ENCODE measurements at regions not wholly inside any gene's neighbourhood (a gene's known extent, or its start where the extent isn't known, plus 50 kb on each side); places are given as distances from the start of the nearest gene placed in this dataset.

GRCh38 chr11:93940395-93940794, 80.8 kb upstream of the HEPHL1 start:
- no peaks in the 10 kb centered on the region for H3K36me3 ChIP-seq
- intact Hi-C loops (cut with DNase I) = no loop called here
- 90 to 91% methylated on average over 2 of the region's 2 CpGs for WGBS, 2 donors
- ATAC-seq (no peak), DNase-seq (no peak), FAIRE-seq (no peak)
- no peaks in the 10 kb centered on the region for H3K9me3 ChIP-seq
- H3K27ac ChIP-seq = no peak overlapping the region
- no peaks in the 10 kb centered on the region for H3K27me3 ChIP-seq
- TF ChIP-seq, protein P1, sequence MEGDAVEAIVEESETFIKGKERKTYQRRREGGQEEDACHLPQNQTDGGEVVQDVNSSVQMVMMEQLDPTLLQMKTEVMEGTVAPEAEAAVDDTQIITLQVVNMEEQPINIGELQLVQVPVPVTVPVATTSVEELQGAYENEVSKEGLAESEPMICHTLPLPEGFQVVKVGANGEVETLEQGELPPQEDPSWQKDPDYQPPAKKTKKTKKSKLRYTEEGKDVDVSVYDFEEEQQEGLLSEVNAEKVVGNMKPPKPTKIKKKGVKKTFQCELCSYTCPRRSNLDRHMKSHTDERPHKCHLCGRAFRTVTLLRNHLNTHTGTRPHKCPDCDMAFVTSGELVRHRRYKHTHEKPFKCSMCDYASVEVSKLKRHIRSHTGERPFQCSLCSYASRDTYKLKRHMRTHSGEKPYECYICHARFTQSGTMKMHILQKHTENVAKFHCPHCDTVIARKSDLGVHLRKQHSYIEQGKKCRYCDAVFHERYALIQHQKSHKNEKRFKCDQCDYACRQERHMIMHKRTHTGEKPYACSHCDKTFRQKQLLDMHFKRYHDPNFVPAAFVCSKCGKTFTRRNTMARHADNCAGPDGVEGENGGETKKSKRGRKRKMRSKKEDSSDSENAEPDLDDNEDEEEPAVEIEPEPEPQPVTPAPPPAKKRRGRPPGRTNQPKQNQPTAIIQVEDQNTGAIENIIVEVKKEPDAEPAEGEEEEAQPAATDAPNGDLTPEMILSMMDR (IDR thresholded peaks at IDR 0.05) = no peak
- no peaks in the 10 kb centered on the region for H3K4me1 ChIP-seq
- H3K4me3 ChIP-seq = no peak overlapping the region

GRCh38 chr11:93942176-93942575, 79.0 kb upstream of the HEPHL1 start:
- Histone ChIP-seq H3K4me3 (no peak overlapping the region), H3K27ac (no peak overlapping the region), H3K4me1 (no peaks in the 10 kb centered on the region), H3K9me3 (no peaks in the 10 kb centered on the region), H3K27me3 (no peaks in the 10 kb centered on the region), H3K36me3 (no peaks in the 10 kb centered on the region)
- whole genome bisulfite sequencing, 2 donors = 29 to 41% methylated on average over 2 of the region's 2 CpGs
- FAIRE-seq = no peak
- intact Hi-C loops (cut with DNase I) = no loop called here
- no peak for DNase-seq
- no peak for ATAC-seq
- TF ChIP-seq, protein P1 (IDR thresholded peaks at IDR 0.05) = no peak

DNA sequence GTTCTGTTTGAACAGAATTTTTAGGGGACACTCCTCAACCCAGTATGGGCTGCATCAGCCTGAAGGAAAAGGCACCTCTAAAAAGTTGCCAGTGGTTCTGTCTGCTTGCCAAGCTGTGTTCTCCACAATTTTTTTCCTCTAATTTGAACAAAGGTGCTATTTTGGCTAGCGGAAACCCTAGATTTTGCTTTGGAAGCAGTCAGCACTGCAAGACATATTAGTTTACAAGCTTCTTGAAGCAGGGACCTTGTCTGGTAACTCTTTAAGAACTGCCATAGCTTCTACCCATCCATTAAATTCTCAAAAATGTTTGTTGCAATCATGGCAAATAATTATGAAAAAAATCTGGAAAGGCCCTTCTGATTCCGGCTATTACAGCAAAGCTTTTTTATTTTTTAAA, 75.6 kb upstream of the HEPHL1 start:
- DNase-seq (no peak), FAIRE-seq (no peak), ATAC-seq (no peak)
- TF ChIP-seq, protein P1 (IDR thresholded peaks at IDR 0.05) = no peak
- no peak overlapping the region for H3K27ac ChIP-seq
- intact Hi-C loops (cut with DNase I) = no loop called here
- H3K4me1 ChIP-seq = no peaks in the 10 kb centered on the region
- H3K9me3 ChIP-seq = no peaks in the 10 kb centered on the region
- 79 to 84% methylated on average over 2 of the region's 2 CpGs for whole genome bisulfite sequencing, 2 donors
- no peaks in the 10 kb centered on the region for H3K36me3 ChIP-seq
- no peak overlapping the region for H3K4me3 ChIP-seq
- H3K27me3 ChIP-seq = no peaks in the 10 kb centered on the region

DNA sequence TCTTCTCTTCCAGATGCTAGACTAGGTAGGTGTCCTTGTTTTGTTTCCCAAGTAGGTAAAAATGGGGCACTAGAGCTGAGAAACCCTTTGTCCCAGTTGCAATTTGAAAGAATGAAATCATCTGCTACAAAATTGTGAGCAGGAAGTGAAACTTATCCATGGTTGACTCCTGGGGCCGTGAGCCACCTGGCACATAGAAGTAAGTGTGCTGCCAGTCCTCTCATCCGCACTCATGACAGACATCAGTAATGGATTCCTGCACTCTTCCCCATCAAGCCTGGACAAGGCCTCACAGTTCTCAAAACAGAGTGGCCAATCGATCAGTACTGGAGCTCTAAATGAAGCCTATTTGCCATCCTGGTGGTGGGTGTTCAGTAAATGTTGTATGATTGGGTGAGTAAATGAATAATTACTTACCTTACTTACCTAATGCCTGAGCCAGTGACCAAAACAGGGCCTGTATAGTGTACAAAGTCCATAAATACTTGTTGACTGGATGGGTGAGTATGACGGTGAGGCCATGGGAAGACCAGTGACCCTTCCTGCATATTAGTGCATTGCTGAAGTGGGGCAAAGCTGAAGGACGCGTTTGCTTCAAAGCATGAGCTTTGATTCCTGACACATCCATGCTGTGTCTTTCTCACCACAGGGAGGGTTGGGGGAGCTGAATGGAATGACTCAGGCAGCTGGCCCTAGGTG, 68.9 kb upstream of the HEPHL1 start:
- H3K27ac ChIP-seq = no peak overlapping the region
- intact Hi-C loops (cut with DNase I) = no loop called here
- no peak overlapping the region for H3K4me3 ChIP-seq
- 63 to 64% methylated on average over 6 of the region's 6 CpGs for WGBS, 2 donors
- FAIRE-seq (no peak), DNase-seq (no peak), ATAC-seq (no peak)
- H3K27me3 ChIP-seq = no peaks in the 10 kb centered on the region
- H3K9me3 ChIP-seq = no peaks in the 10 kb centered on the region
- H3K4me1 ChIP-seq = no peaks in the 10 kb centered on the region
- H3K36me3 ChIP-seq = no peaks in the 10 kb centered on the region
- TF ChIP-seq, protein P1 (IDR thresholded peaks at IDR 0.05) = no peak

DNA sequence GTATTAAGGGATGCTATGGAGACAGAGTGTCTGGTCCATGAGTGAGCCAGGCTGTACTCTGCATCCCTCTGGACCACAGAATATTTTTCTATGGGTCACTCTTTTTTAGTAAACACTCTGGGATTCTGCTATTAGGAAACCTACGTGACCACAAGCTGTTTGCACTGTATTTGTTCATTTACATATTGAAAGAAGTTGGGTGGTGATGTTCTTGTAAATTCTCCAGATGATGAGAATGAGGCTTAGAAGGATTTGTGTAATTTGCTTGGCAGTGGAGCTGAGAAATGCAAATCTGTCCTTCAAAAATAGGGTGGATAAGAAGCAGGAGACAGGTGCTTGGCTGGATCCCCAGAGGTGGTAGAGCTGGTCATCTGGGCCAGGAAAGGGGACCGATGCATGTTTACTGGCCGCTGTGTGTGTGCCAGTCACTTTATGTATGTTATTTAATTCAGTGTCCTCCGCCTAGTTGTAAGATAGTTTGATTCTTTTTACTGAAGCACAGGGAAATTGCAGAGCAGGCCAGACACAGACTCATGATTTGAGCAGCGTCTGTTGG, 63.7 kb upstream of the HEPHL1 start:
- DNase-seq (peak in 2 of 6 donors; percentile 23 to 49), FAIRE-seq (no peak), ATAC-seq (peak in 3 of 4 donors; percentile 24 to 70 (median 59))
- TF ChIP-seq, protein P1 (IDR thresholded peaks at IDR 0.05) = no peak
- Histone ChIP-seq H3K27ac (no peak overlapping the region), H3K9me3 (no peaks in the 10 kb centered on the region), H3K27me3 (no peaks in the 10 kb centered on the region), H3K4me3 (no peak overlapping the region), H3K4me1 (no peaks in the 10 kb centered on the region), H3K36me3 (no peaks in the 10 kb centered on the region)
- WGBS, 2 donors = 46% methylated on average over 5 of the region's 5 CpGs
- intact Hi-C loops (cut with DNase I) = no loop called here
